Stromal cell of bone marrow (primary cell): ENCODE measurements at regions not wholly inside any gene's neighbourhood (a gene's known extent, or its start where the extent isn't known, plus 50 kb on each side); places are given as distances from the start of the nearest gene placed in this dataset.

Experiments
- DNase-seq: peaks from one replicate; pipeline ENCODE4 v3.0.0-alpha.2; 2012; ENCODE audit warnings: low read depth

- DNase-seq, result no peak
Observed at GRCh38 chr6:47932575-47932974, 150.7 kb downstream of the OPN5 start.

GRCh38 chr6:47924001-47924400, 142.2 kb downstream of the OPN5 start:
- no peak for DNase-seq

GRCh38 chr6:47922391-47922790, 140.6 kb downstream of the OPN5 start:
- DNase-seq, result no peak

- no peak for DNase-seq
Observed at GRCh38 chr6:47919875-47920274, 138.0 kb downstream of the OPN5 start.

GRCh38 chr6:47917811-47918210, 136.0 kb downstream of the OPN5 start:
- no peak for DNase-seq

- no peak for DNase-seq
Observed at GRCh38 chr6:47917202-47917601, 135.4 kb downstream of the OPN5 start.

- DNase-seq, result no peak
Observed at GRCh38 chr6:47915017-47915416, 133.2 kb downstream of the OPN5 start.

- DNase-seq, result no peak
Observed at GRCh38 chr6:47908271-47908670, 126.4 kb downstream of the OPN5 start.

GRCh38 chr6:47905717-47906116, 123.9 kb downstream of the OPN5 start:
- no peak for DNase-seq

- DNase-seq, result peak; percentile 2
Observed at GRCh38 chr6:47897247-47897646, 115.4 kb downstream of the OPN5 start.

- DNase-seq, result no peak
Observed at GRCh38 chr6:47890326-47890875, 108.6 kb downstream of the OPN5 start.

- no peak for DNase-seq
Observed at GRCh38 chr6:47879015-47879414, 97.2 kb downstream of the OPN5 start.
